RWPE2 (cell line): ENCODE measurements at regions not wholly inside any gene's neighbourhood (a gene's known extent, or its start where the extent isn't known, plus 50 kb on each side); places are given as distances from the start of the nearest gene placed in this dataset.
A peak's percentile ranks its signal among the peaks of the same experiment; 100 is the strongest.

Experiments used
- ATAC-seq: fragments of 200-7000 bp; cut with Tn5 transposase; 3 replicates; pipeline ENCODE4 v1.9.1; 2021; ENCODE audit warnings: low read depth
- DNase-seq: peaks from one replicate; pipeline ENCODE4 v3.0.0-alpha.2; 2020; ENCODE audit warnings: low spot score
- H3K27ac ChIP-seq: fragments of 450-650 bp; 2 replicates; pipeline ENCODE4 v1.5.1; 2017; ENCODE audit warnings: mild to moderate bottlenecking; ENCODE audit not compliant: poor library complexity, severe bottlenecking
- H3K27me3 ChIP-seq: fragments of 250-450 bp; sonication (Bioruptor Pico); 2 replicates; pipeline ENCODE4 v1.5.1; 2021; ENCODE audit warnings: mild to moderate bottlenecking, moderate library complexity; ENCODE audit not compliant: insufficient read depth, poor library complexity, severe bottlenecking
- H3K36me3 ChIP-seq: fragments of 250-450 bp; sonication (Bioruptor Pico); 2 replicates; pipeline ENCODE4 v1.5.1; 2020; ENCODE audit warnings: low read depth, mild to moderate bottlenecking, moderate library complexity
- H3K4me1 ChIP-seq: fragments of 250-450 bp; sonication (Bioruptor Pico); 2 replicates; pipeline ENCODE4 v1.5.1; 2021; ENCODE audit warnings: mild to moderate bottlenecking, moderate library complexity; ENCODE audit not compliant: insufficient read depth, poor library complexity, severe bottlenecking
- H3K4me3 ChIP-seq: fragments of 250-450 bp; sonication (Bioruptor Pico); 2 replicates; pipeline ENCODE4 v1.5.1; 2021; ENCODE audit warnings: mild to moderate bottlenecking, moderate library complexity; ENCODE audit not compliant: severe bottlenecking
- H3K9me3 ChIP-seq: fragments of 250-450 bp; sonication (Bioruptor Pico); 2 replicates; pipeline ENCODE4 v1.5.1; 2021; ENCODE audit warnings: mild to moderate bottlenecking, moderate library complexity; ENCODE audit not compliant: severe bottlenecking
- TF ChIP-seq, protein P1 (sequence below): fragments of 450-650 bp; IDR thresholded peaks from one replicate; pipeline ENCODE4 v1.5.1; 2017; ENCODE audit warnings: mild to moderate bottlenecking, moderate library complexity; ENCODE audit not compliant: poor library complexity, severe bottlenecking

- Histone ChIP-seq H3K9me3 (peaks cover 6% of the 10 kb centered on the region), H3K4me3 (no peak overlapping the region), H3K4me1 (peaks cover 12% of the 10 kb centered on the region), H3K27me3 (no peaks in the 10 kb centered on the region), H3K27ac (no peak overlapping the region), H3K36me3 (no peaks in the 10 kb centered on the region)
- ATAC-seq (0 out of 3 replicates have a peak, but pooled peaks have one; percentile 57), DNase-seq (no peak)
- TF ChIP-seq, protein P1, sequence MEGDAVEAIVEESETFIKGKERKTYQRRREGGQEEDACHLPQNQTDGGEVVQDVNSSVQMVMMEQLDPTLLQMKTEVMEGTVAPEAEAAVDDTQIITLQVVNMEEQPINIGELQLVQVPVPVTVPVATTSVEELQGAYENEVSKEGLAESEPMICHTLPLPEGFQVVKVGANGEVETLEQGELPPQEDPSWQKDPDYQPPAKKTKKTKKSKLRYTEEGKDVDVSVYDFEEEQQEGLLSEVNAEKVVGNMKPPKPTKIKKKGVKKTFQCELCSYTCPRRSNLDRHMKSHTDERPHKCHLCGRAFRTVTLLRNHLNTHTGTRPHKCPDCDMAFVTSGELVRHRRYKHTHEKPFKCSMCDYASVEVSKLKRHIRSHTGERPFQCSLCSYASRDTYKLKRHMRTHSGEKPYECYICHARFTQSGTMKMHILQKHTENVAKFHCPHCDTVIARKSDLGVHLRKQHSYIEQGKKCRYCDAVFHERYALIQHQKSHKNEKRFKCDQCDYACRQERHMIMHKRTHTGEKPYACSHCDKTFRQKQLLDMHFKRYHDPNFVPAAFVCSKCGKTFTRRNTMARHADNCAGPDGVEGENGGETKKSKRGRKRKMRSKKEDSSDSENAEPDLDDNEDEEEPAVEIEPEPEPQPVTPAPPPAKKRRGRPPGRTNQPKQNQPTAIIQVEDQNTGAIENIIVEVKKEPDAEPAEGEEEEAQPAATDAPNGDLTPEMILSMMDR: no peak
Observed at GRCh38 chr2:53544871-53545558, 222.6 kb upstream of the CHAC2 start.

DNA sequence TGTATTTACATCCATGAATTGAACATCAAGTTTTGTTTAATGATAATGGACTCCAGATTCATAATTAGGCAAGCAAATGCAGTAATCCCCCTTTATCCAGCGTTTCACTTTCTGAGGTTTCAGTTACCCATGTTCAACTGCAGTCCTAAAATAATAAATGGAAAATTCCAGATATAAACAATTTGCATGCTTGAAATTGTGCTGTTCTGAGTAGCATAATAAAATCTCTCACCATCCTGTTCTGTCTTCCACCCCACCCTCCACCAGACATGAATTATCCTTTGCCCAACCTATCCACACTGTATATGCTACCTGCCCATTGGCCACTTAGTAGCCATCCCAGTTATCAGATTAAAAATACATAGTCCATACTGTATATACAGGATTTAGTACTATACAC lies 224.5 kb upstream of the CHAC2 start:
- TF ChIP-seq, protein P1: no peak
- no peaks in the 10 kb centered on the region for H3K27me3 ChIP-seq
- no peak overlapping the region for H3K4me3 ChIP-seq
- H3K4me1 ChIP-seq: peaks cover 12% of the 10 kb centered on the region
- no peak overlapping the region for H3K27ac ChIP-seq
- DNase-seq (no peak), ATAC-seq (no peak)
- H3K9me3 ChIP-seq: peaks cover 6% of the 10 kb centered on the region
- no peaks in the 10 kb centered on the region for H3K36me3 ChIP-seq

- Histone ChIP-seq H3K27ac (no peak overlapping the region), H3K4me1 (no peaks in the 10 kb centered on the region), H3K4me3 (no peak overlapping the region), H3K9me3 (peaks cover 6% of the 10 kb centered on the region), H3K27me3 (no peaks in the 10 kb centered on the region), H3K36me3 (no peaks in the 10 kb centered on the region)
- ATAC-seq (no peak), DNase-seq (no peak)
- TF ChIP-seq, protein P1: no peak
Observed at GRCh38 chr2:53536583-53537361, 230.8 kb upstream of the CHAC2 start.

- no peaks in the 10 kb centered on the region for H3K27me3 ChIP-seq
- H3K9me3 ChIP-seq: no peaks in the 10 kb centered on the region
- H3K4me1 ChIP-seq: no peaks in the 10 kb centered on the region
- DNase-seq (no peak), ATAC-seq (no peak)
- no peaks in the 10 kb centered on the region for H3K36me3 ChIP-seq
- H3K4me3 ChIP-seq: no peak overlapping the region
- TF ChIP-seq, protein P1: no peak
- H3K27ac ChIP-seq: no peak overlapping the region
Observed at GRCh38 chr2:53535234-53535840, 232.3 kb upstream of the CHAC2 start.

DNA sequence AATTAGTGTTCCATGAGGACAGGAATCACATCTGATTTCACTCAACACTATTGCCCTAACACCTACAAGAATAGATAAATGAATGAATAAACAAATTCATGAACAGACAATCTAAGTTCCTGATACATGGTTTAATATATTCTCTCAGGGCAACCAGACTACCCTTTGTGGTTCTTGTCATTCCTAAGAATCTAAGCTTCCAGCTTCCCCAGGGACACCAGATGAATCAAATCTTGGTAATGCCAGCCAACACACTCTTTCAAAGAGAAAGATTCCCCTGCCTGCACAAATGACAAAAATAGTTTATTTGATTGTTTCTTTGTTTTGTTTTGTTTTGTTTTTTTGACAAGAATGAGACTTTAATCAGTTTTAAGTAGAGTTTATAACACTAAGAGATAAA lies 237.5 kb upstream of the CHAC2 start:
- H3K36me3 ChIP-seq: no peaks in the 10 kb centered on the region
- no peak overlapping the region for H3K4me3 ChIP-seq
- DNase-seq (no peak), ATAC-seq (no peak)
- H3K4me1 ChIP-seq: no peaks in the 10 kb centered on the region
- H3K27me3 ChIP-seq: no peaks in the 10 kb centered on the region
- H3K9me3 ChIP-seq: no peaks in the 10 kb centered on the region
- no peak overlapping the region for H3K27ac ChIP-seq
- TF ChIP-seq, protein P1: no peak
